ENCODE measurements at regions not wholly inside any gene's neighbourhood (a gene's known extent, or its start where the extent isn't known, plus 50 kb on each side); places are given as distances from the start of the nearest gene placed in this dataset.

GRCh38 chr3:30384546-30385072 lies 221.8 kb upstream of the TGFBR2 start:
- FAIRE-seq (no peak), DNase-seq (ENCODE audit: insufficient read length, low spot score) (no peak)
- no peak for TF ChIP-seq POLR2A (IDR thresholded peaks at IDR 0.05; ENCODE audit: low read depth, low read length)

GRCh38 chr3:30393079-30393478 lies 213.3 kb upstream of the TGFBR2 start:
- TF ChIP-seq POLR2A (IDR thresholded peaks at IDR 0.05; ENCODE audit: low read depth, low read length), result no peak
- DNase-seq (ENCODE audit: insufficient read length, low spot score), result no peak
- FAIRE-seq, result no peak

- FAIRE-seq, result no peak
These were observed 209.4 kb upstream of the TGFBR2 start for GRCh38 chr3:30397030-30397429.

GRCh38 chr3:30399394-30400181 lies 206.8 kb upstream of the TGFBR2 start:
- DNase-seq (ENCODE audit: insufficient read length, low spot score) (no peak), FAIRE-seq (no peak)
- no peak for TF ChIP-seq POLR2A (IDR thresholded peaks at IDR 0.05; ENCODE audit: low read depth, low read length)

More at GRCh38 chr3:30397030-30397429, 209.4 kb upstream of the TGFBR2 start:
- no peak for TF ChIP-seq POLR2A (IDR thresholded peaks at IDR 0.05; ENCODE audit: low read depth, low read length)
- DNase-seq (ENCODE audit: insufficient read length, low spot score), result no peak

- FAIRE-seq (peak; percentile 20), DNase-seq (ENCODE audit: insufficient read length, low spot score) (no peak)
- no peak for TF ChIP-seq POLR2A (IDR thresholded peaks at IDR 0.05; ENCODE audit: low read depth, low read length)
These were observed 205.5 kb upstream of the TGFBR2 start for GRCh38 chr3:30400926-30401325.

- no peak for DNase-seq (ENCODE audit: insufficient read length, low spot score)
- FAIRE-seq, result no peak
- TF ChIP-seq POLR2A (IDR thresholded peaks at IDR 0.05; ENCODE audit: low read depth, low read length), result no peak
These were observed 204.4 kb upstream of the TGFBR2 start for GRCh38 chr3:30401971-30402370.

GRCh38 chr3:30407651-30408050 lies 198.8 kb upstream of the TGFBR2 start:
- FAIRE-seq, result no peak
- no peak for TF ChIP-seq POLR2A (IDR thresholded peaks at IDR 0.05; ENCODE audit: low read depth, low read length)

GRCh38 chr3:30408105-30408557 lies 198.3 kb upstream of the TGFBR2 start:
- DNase-seq (ENCODE audit: insufficient read length, low spot score) (no peak), FAIRE-seq (no peak)
- no peak for TF ChIP-seq POLR2A (IDR thresholded peaks at IDR 0.05; ENCODE audit: low read depth, low read length)

More at GRCh38 chr3:30407651-30408050, 198.8 kb upstream of the TGFBR2 start:
- DNase-seq (ENCODE audit: insufficient read length, low spot score), result no peak

- TF ChIP-seq POLR2A (IDR thresholded peaks at IDR 0.05; ENCODE audit: low read depth, low read length), result no peak
- DNase-seq (ENCODE audit: insufficient read length, low spot score) (no peak), FAIRE-seq (no peak)
These were observed 188.0 kb upstream of the TGFBR2 start for GRCh38 chr3:30418443-30418842.

GRCh38 chr3:30421266-30421665 lies 185.1 kb upstream of the TGFBR2 start:
- FAIRE-seq (no peak), DNase-seq (ENCODE audit: insufficient read length, low spot score) (no peak)
- TF ChIP-seq POLR2A (IDR thresholded peaks at IDR 0.05; ENCODE audit: low read depth, low read length), result no peak

GRCh38 chr3:30426293-30426993 lies 180.0 kb upstream of the TGFBR2 start:
- TF ChIP-seq POLR2A (IDR thresholded peaks at IDR 0.05; ENCODE audit: low read depth, low read length), result no peak
- FAIRE-seq (no peak), DNase-seq (ENCODE audit: insufficient read length, low spot score) (no peak)

GRCh38 chr3:30428251-30428650 lies 178.2 kb upstream of the TGFBR2 start:
- FAIRE-seq (peak; percentile 83), DNase-seq (ENCODE audit: insufficient read length, low spot score) (no peak)
- TF ChIP-seq POLR2A (IDR thresholded peaks at IDR 0.05; ENCODE audit: low read depth, low read length), result no peak

- FAIRE-seq, result no peak
- TF ChIP-seq POLR2A (IDR thresholded peaks at IDR 0.05; ENCODE audit: low read depth, low read length), result no peak
- no peak for DNase-seq (ENCODE audit: insufficient read length, low spot score)
These were observed 170.5 kb upstream of the TGFBR2 start for GRCh38 chr3:30435861-30436331.

GRCh38 chr3:30437171-30437601 lies 169.2 kb upstream of the TGFBR2 start:
- no peak for TF ChIP-seq POLR2A (IDR thresholded peaks at IDR 0.05; ENCODE audit: low read depth, low read length)
- no peak for FAIRE-seq
- no peak for DNase-seq (ENCODE audit: insufficient read length, low spot score)

Data from H54 (cell line).